ENCODE measurements at regions not wholly inside any gene's neighbourhood (a gene's known extent, or its start where the extent isn't known, plus 50 kb on each side); places are given as distances from the start of the nearest gene placed in this dataset.

DNA sequence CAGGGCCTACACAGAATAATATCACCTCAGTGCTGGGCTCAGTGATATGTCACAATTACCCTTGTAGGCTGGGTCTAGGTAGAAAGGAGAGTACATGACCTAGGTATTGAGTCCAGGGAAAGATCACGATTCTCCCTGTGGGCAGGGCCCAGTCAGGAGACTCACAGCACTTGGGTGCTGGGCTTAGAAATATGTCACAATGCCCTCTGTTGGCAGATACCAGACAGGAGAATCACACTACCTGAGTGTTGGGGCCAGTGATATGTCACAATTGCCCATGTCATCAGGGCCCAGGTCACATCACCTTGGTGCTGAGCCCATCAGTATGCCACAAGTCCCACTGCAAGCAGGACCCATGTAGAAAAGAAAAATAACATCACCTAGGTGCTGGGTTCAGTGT lies 2105.5 kb downstream of the TP53TG3F start:
- no peak overlapping the region for H3K4me3 ChIP-seq (ENCODE audit: low read depth in 1 of 2, low read length in 2 of 2)
- WGBS, 2 donors = 59% methylated on average over 1 of the region's 1 CpG
- no peaks in the 10 kb centered on the region for H3K36me3 ChIP-seq (ENCODE audit: control insufficient read depth in 2 of 2, insufficient read depth in 2 of 2, low read length in 1 of 2)
- H3K27ac ChIP-seq (ENCODE audit: low read depth in 2 of 2, low read length in 1 of 2) = peak overlapping the region in 1 of 2 donors; percentile 65
- no peaks in the 10 kb centered on the region for H3K4me1 ChIP-seq (ENCODE audit: control insufficient read depth in 2 of 2, insufficient read depth in 2 of 2, low read length in 1 of 2)
- peaks cover 0 to 2% of the 10 kb centered on the region in 2 donors for H3K9me3 ChIP-seq (ENCODE audit: control insufficient read depth in 2 of 2, insufficient read depth in 1 of 2, low read depth in 1 of 2, low read length in 1 of 2)
- H3K27me3 ChIP-seq (ENCODE audit: control insufficient read depth in 1 of 2, insufficient read depth in 2 of 2, low read length in 2 of 2) = no peaks in the 10 kb centered on the region

DNA sequence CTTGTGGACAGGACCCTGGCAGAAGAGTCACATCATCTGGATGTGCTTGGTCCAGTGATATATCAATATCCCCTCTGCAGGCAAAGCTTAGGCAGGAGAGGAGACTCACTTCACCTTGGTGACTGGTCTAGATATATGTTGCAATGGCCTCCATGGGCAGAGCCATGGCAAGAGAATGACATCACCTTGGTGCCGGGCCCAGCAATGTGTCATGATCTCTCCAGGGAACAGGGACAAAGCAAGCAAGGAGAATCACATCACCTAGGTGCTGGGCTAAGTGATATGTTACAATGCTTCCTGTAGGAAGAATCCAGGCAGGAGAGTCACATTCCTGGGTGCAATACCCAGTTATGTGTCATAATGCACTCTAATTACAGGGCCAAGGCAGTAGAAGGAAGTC lies 2106.2 kb downstream of the TP53TG3F start:
- Histone ChIP-seq H3K36me3 (ENCODE audit: control insufficient read depth in 2 of 2, insufficient read depth in 2 of 2, low read length in 1 of 2) (no peaks in the 10 kb centered on the region), H3K4me3 (ENCODE audit: low read depth in 1 of 2, low read length in 2 of 2) (no peak overlapping the region), H3K9me3 (ENCODE audit: control insufficient read depth in 2 of 2, insufficient read depth in 1 of 2, low read depth in 1 of 2, low read length in 1 of 2) (peaks cover 0 to 2% of the 10 kb centered on the region in 2 donors), H3K27me3 (ENCODE audit: control insufficient read depth in 1 of 2, insufficient read depth in 2 of 2, low read length in 2 of 2) (no peaks in the 10 kb centered on the region), H3K27ac (ENCODE audit: low read depth in 2 of 2, low read length in 1 of 2) (peak overlapping the region in 1 of 2 donors; percentile 57), H3K4me1 (ENCODE audit: control insufficient read depth in 2 of 2, insufficient read depth in 2 of 2, low read length in 1 of 2) (no peaks in the 10 kb centered on the region)
- 74 to 100% methylated on average over 1 of the region's 1 CpG for WGBS, 2 donors

DNA sequence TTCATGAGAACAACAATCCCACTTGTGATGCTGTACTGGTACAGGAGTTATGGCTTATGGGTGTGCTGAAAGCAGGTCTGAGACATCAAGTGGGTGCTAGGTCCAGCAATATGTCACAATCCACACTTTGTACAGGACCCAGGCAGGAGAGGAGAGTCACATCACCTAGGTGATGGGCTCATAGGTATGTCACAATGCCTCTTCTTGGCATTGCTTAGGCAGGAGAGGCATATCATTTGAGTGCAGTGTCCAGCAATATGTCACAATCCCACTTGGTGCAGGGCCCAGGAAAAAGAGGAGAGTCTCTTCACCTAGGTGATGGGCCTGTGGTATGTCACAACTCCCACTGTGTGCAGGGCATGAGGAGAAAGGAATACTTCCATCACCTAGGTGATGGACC lies 2110.0 kb downstream of the TP53TG3F start:
- peaks cover 3 to 6% of the 10 kb centered on the region in 2 donors for H3K9me3 ChIP-seq (ENCODE audit: control insufficient read depth in 2 of 2, insufficient read depth in 1 of 2, low read depth in 1 of 2, low read length in 1 of 2)
- H3K4me3 ChIP-seq (ENCODE audit: low read depth in 1 of 2, low read length in 2 of 2) = no peak overlapping the region
- no peaks in the 10 kb centered on the region for H3K4me1 ChIP-seq (ENCODE audit: control insufficient read depth in 2 of 2, insufficient read depth in 2 of 2, low read length in 1 of 2)
- H3K27ac ChIP-seq (ENCODE audit: low read depth in 2 of 2, low read length in 1 of 2) = no peak overlapping the region
- no peaks in the 10 kb centered on the region for H3K27me3 ChIP-seq (ENCODE audit: control insufficient read depth in 1 of 2, insufficient read depth in 2 of 2, low read length in 2 of 2)
- H3K36me3 ChIP-seq (ENCODE audit: control insufficient read depth in 2 of 2, insufficient read depth in 2 of 2, low read length in 1 of 2) = no peaks in the 10 kb centered on the region

DNA sequence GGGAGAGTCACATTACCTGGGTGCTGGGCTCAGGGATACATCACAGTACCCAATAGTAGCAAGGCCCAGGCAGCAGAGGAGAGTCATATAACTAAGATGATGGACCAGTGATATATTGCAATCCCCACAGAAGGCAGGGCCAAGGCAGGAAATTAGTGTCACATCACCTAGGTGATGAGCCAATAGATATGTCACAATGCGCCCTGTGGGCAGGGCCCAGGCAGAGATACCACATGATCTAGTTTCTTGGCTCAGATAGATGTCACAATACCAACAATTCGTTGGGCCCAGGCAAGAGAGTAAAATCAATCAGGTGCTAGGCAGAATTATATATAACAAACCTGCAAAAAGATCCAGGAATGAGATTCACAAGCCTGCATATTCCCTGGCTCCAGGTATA lies 2111.5 kb downstream of the TP53TG3F start:
- peaks cover 8 to 9% of the 10 kb centered on the region in 2 donors for H3K9me3 ChIP-seq (ENCODE audit: control insufficient read depth in 2 of 2, insufficient read depth in 1 of 2, low read depth in 1 of 2, low read length in 1 of 2)
- 43 to 45% methylated on average over 2 of the region's 2 CpGs for WGBS, 2 donors
- H3K36me3 ChIP-seq (ENCODE audit: control insufficient read depth in 2 of 2, insufficient read depth in 2 of 2, low read length in 1 of 2) = no peaks in the 10 kb centered on the region

DNA sequence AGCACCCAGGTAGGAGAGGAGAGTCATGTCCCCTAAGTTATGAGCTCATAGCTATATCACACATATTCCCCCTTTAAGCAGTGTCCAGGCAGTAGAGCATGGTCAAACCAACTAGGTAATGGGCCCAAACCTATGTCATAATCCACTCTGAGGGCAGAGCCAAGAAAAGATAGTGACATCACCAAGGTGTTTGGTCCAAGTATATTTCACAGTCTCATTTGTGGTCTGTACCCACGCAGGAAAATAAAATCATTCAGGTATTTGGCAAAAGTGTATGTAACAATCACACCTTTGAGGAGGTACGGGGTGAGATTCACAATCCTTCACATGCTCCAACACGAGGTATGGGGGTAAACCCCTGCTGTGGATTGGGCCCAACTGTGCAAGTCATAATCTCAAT lies 2112.8 kb downstream of the TP53TG3F start:
- peaks cover 8 to 12% of the 10 kb centered on the region in 2 donors for H3K9me3 ChIP-seq (ENCODE audit: control insufficient read depth in 2 of 2, insufficient read depth in 1 of 2, low read depth in 1 of 2, low read length in 1 of 2)

More for the DNA sequence above, 2111.5 kb downstream of the TP53TG3F start:
- Histone ChIP-seq H3K27me3 (ENCODE audit: control insufficient read depth in 1 of 2, insufficient read depth in 2 of 2, low read length in 2 of 2) (no peaks in the 10 kb centered on the region), H3K4me3 (ENCODE audit: low read depth in 1 of 2, low read length in 2 of 2) (no peak overlapping the region), H3K4me1 (ENCODE audit: control insufficient read depth in 2 of 2, insufficient read depth in 2 of 2, low read length in 1 of 2) (no peaks in the 10 kb centered on the region), H3K27ac (ENCODE audit: low read depth in 2 of 2, low read length in 1 of 2) (no peak overlapping the region)

DNA sequence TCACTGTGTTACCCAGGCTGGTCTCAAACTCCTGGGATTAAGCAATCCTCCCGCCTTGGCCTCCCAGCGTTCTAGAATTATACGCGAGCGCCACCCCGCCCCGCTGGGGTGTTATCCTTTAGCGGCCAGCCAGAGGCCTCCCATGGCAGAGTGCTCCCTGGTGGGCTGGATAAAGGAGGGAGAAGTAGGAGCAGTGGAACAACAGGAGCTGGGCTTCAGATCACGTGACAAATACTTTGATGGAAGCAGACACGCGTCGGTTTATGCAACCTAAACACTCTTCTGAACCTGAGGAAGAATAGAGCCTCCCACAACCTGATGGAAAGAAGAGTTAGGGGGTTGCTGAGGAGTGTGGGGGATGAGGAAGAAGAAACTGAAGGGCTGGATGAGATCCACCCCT lies 2114.0 kb downstream of the TP53TG3F start:
- Histone ChIP-seq H3K4me3 (ENCODE audit: low read depth in 1 of 2, low read length in 2 of 2) (no peak overlapping the region), H3K9me3 (ENCODE audit: control insufficient read depth in 2 of 2, insufficient read depth in 1 of 2, low read depth in 1 of 2, low read length in 1 of 2) (peaks cover 8 to 15% of the 10 kb centered on the region in 2 donors), H3K27me3 (ENCODE audit: control insufficient read depth in 1 of 2, insufficient read depth in 2 of 2, low read length in 2 of 2) (no peaks in the 10 kb centered on the region), H3K36me3 (ENCODE audit: control insufficient read depth in 2 of 2, insufficient read depth in 2 of 2, low read length in 1 of 2) (no peaks in the 10 kb centered on the region), H3K27ac (ENCODE audit: low read depth in 2 of 2, low read length in 1 of 2) (no peak overlapping the region), H3K4me1 (ENCODE audit: control insufficient read depth in 2 of 2, insufficient read depth in 2 of 2, low read length in 1 of 2) (no peaks in the 10 kb centered on the region)
- WGBS, 2 donors = 83 to 85% methylated on average over 12 of the region's 12 CpGs

More for the DNA sequence above, 2112.8 kb downstream of the TP53TG3F start:
- Histone ChIP-seq H3K36me3 (ENCODE audit: control insufficient read depth in 2 of 2, insufficient read depth in 2 of 2, low read length in 1 of 2) (no peaks in the 10 kb centered on the region), H3K4me1 (ENCODE audit: control insufficient read depth in 2 of 2, insufficient read depth in 2 of 2, low read length in 1 of 2) (no peaks in the 10 kb centered on the region), H3K4me3 (ENCODE audit: low read depth in 1 of 2, low read length in 2 of 2) (no peak overlapping the region), H3K27ac (ENCODE audit: low read depth in 2 of 2, low read length in 1 of 2) (no peak overlapping the region), H3K27me3 (ENCODE audit: control insufficient read depth in 1 of 2, insufficient read depth in 2 of 2, low read length in 2 of 2) (no peaks in the 10 kb centered on the region)
- 27 to 33% methylated on average over 3 of the region's 3 CpGs for WGBS, 2 donors

DNA sequence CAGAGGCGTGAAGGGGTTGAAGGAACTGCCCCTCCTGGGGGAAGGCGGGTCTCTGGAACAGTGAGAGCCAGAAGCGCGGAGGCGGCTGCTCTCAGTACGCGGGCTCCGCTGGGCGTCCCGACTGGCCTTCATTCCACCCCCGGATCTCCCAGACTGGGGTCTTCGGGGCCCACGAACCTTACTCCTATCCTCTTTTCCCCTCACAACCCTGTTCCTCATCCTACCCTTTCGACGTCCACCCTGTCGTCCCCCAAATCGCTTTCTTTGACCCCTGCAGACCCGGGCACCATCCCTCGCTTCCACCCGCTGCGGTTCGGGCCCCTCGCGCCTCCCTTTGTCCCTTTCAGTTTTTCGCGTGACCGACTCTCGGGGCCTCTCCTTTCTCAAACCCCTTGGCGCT lies 2114.6 kb downstream of the TP53TG3F start:
- Histone ChIP-seq H3K4me3 (ENCODE audit: low read depth in 1 of 2, low read length in 2 of 2) (no peak overlapping the region), H3K27me3 (ENCODE audit: control insufficient read depth in 1 of 2, insufficient read depth in 2 of 2, low read length in 2 of 2) (no peaks in the 10 kb centered on the region), H3K27ac (ENCODE audit: low read depth in 2 of 2, low read length in 1 of 2) (no peak overlapping the region), H3K9me3 (ENCODE audit: control insufficient read depth in 2 of 2, insufficient read depth in 1 of 2, low read depth in 1 of 2, low read length in 1 of 2) (peaks cover 8 to 18% of the 10 kb centered on the region in 2 donors), H3K36me3 (ENCODE audit: control insufficient read depth in 2 of 2, insufficient read depth in 2 of 2, low read length in 1 of 2) (no peaks in the 10 kb centered on the region), H3K4me1 (ENCODE audit: control insufficient read depth in 2 of 2, insufficient read depth in 2 of 2, low read length in 1 of 2) (no peaks in the 10 kb centered on the region)
- WGBS, 2 donors = 63 to 73% methylated on average over 29 of the region's 29 CpGs

DNA sequence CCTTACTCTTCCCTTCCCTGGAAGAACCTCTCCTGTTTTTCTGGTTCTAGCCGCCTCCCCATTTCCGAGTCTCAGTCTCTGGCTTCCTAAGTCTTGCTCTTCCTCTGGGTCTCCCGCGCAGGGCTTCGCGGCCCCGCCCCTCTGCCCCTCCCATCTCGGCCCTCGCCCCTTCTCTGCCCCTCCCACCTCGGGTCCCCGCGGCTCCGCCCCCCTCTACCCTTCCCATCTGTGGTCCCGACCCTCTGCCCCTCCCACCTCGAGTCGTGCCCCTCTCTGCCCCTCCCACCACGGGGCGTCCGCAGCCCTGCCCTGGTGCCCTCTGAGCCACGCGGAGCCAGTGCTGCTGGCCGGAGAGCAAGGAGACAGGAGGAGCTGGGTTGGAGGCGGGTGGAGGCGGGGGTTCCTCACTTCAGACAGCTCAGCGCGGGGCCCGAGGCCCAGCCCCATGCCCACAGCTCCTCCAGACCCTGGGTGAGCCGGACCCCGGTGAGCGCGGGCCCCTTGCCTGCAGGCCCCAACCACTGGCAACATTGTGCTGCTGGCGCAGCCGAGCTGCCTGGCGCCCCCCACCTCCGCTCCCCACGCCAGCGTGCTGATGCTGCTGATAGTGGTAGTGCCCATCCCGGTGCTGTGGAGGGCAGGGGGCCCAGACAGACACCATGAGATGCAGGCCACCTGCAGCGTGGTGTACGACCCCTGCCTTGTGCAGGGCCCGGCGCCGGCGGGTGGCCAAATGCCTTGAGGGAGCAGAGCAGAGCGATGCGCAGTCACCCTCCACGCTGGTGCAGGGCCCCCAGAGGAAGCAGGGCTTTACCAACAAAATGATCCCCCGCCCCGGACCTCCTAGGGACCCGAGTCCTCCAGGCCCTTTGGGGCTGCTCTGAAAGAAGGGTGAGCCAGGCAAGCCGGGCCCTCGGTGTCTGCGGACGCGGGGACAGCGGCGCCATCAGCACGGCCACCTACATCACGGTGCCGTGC lies 2115.3 kb downstream of the TP53TG3F start:
- no peak overlapping the region for H3K27ac ChIP-seq (ENCODE audit: low read depth in 2 of 2, low read length in 1 of 2)

DNA sequence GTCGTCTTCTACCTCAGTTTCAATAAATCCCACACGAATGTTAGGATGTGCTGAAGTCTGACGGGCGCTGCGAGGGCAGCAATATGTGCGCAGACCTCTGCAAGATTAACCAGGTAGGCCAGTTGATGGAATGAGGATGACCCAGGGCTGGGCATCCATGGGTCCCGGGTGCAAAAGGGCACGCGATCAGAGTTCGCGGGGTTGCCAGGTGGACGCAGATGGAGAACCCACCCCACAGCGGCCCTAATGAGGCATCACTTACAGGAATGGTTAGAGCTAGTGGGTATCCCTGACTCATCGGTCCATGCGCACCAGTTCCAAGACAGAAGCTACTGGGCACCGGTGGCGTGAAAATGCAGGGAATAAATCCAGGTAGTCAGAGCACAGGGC lies 2116.0 kb downstream of the TP53TG3F start:
- H3K27me3 ChIP-seq (ENCODE audit: control insufficient read depth in 1 of 2, insufficient read depth in 2 of 2, low read length in 2 of 2) = no peaks in the 10 kb centered on the region
- no peaks in the 10 kb centered on the region for H3K4me1 ChIP-seq (ENCODE audit: control insufficient read depth in 2 of 2, insufficient read depth in 2 of 2, low read length in 1 of 2)
- no peak overlapping the region for H3K27ac ChIP-seq (ENCODE audit: low read depth in 2 of 2, low read length in 1 of 2)
- H3K9me3 ChIP-seq (ENCODE audit: control insufficient read depth in 2 of 2, insufficient read depth in 1 of 2, low read depth in 1 of 2, low read length in 1 of 2) = peaks cover 8 to 18% of the 10 kb centered on the region in 2 donors
- H3K4me3 ChIP-seq (ENCODE audit: low read depth in 1 of 2, low read length in 2 of 2) = no peak overlapping the region
- 82 to 88% methylated on average over 17 of the region's 17 CpGs for WGBS, 2 donors
- H3K36me3 ChIP-seq (ENCODE audit: control insufficient read depth in 2 of 2, insufficient read depth in 2 of 2, low read length in 1 of 2) = no peaks in the 10 kb centered on the region

More for the DNA sequence above, 2115.3 kb downstream of the TP53TG3F start:
- peaks cover 6 to 18% of the 10 kb centered on the region in 2 donors for H3K9me3 ChIP-seq (ENCODE audit: control insufficient read depth in 2 of 2, insufficient read depth in 1 of 2, low read depth in 1 of 2, low read length in 1 of 2)
- H3K27me3 ChIP-seq (ENCODE audit: control insufficient read depth in 1 of 2, insufficient read depth in 2 of 2, low read length in 2 of 2) = no peaks in the 10 kb centered on the region
- WGBS, 2 donors = 57 to 62% methylated on average over 52 to 60 of the region's 60 CpGs
- no peaks in the 10 kb centered on the region for H3K36me3 ChIP-seq (ENCODE audit: control insufficient read depth in 2 of 2, insufficient read depth in 2 of 2, low read length in 1 of 2)
- H3K4me1 ChIP-seq (ENCODE audit: control insufficient read depth in 2 of 2, insufficient read depth in 2 of 2, low read length in 1 of 2) = no peaks in the 10 kb centered on the region
- no peak overlapping the region for H3K4me3 ChIP-seq (ENCODE audit: low read depth in 1 of 2, low read length in 2 of 2)

DNA sequence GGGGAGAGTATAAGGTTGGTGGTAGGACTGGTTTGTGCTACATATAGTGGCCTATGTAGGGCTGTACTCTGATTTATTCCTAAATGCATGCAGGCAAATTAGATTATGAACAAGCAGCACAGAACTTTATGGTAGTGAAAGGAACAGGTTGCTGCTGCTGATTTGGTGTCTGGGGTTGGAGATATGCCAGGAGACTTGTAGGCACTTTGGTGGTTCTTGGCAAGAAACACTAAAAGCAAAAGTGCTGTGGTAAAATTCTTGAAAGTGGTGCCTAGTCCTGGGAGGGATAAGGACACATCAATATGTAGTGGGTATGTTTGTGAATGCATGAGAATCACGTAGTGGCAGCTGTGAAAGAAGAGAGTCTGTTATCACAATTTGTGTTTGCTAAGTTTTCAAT lies 2126.0 kb downstream of the TP53TG3F start:
- H3K27ac ChIP-seq (ENCODE audit: low read depth in 2 of 2, low read length in 1 of 2) = no peak overlapping the region
- 22 to 33% methylated on average over 1 of the region's 1 CpG for WGBS, 2 donors
- H3K27me3 ChIP-seq (ENCODE audit: control insufficient read depth in 1 of 2, insufficient read depth in 2 of 2, low read length in 2 of 2) = no peaks in the 10 kb centered on the region

More for the DNA sequence above, 2126.0 kb downstream of the TP53TG3F start:
- Histone ChIP-seq H3K4me3 (ENCODE audit: low read depth in 1 of 2, low read length in 2 of 2) (no peak overlapping the region), H3K9me3 (ENCODE audit: control insufficient read depth in 2 of 2, insufficient read depth in 1 of 2, low read depth in 1 of 2, low read length in 1 of 2) (peaks cover 0 to 5% of the 10 kb centered on the region in 2 donors), H3K36me3 (ENCODE audit: control insufficient read depth in 2 of 2, insufficient read depth in 2 of 2, low read length in 1 of 2) (no peaks in the 10 kb centered on the region), H3K4me1 (ENCODE audit: control insufficient read depth in 2 of 2, insufficient read depth in 2 of 2, low read length in 1 of 2) (no peaks in the 10 kb centered on the region)
